ENCODE measurements at regions not wholly inside any gene's neighbourhood (a gene's known extent, or its start where the extent isn't known, plus 50 kb on each side); places are given as distances from the start of the nearest gene placed in this dataset.

- TF ChIP-seq CTCF (IDR thresholded peaks at IDR 0.05 in 2 of 3, conservative IDR thresholded peaks at IDR 0.05 in 1 of 3; ENCODE audit: insufficient read depth in 2 of 3, low read depth in 1 of 3, low read length in 3 of 3): no peak
- TF ChIP-seq POLR2A (conservative IDR thresholded peaks at IDR 0.05): no peak
Measured at GRCh38 chr20:22836211-22836610, 198.9 kb upstream of the SSTR4 start.

Measured in K562 (cell line).